Gastrocnemius medialis (tissue), 4 donors: ENCODE measurements at regions not wholly inside any gene's neighbourhood (a gene's known extent, or its start where the extent isn't known, plus 50 kb on each side); places are given as distances from the start of the nearest gene placed in this dataset.

ENCODE experiments used
- CTCF ChIP-seq, 5 experiments: fragments of 450-650 bp in 3 of 5; fragments of 200-600 bp in 2 of 5; sonication (generic) in 2 of 5; IDR thresholded peaks in 4 of 5; conservative IDR thresholded peaks in 1 of 5; 1 replicate in 4 of 5; 2 replicates in 1 of 5; pipeline ENCODE4 v1.5.1; 2016 to 2019; ENCODE audit warnings: antibody characterized with exemption in 5 of 5, mild to moderate bottlenecking in 3 of 5, moderate library complexity in 3 of 5
- POLR2A ChIP-seq, 2 donors: fragments of 450-650 bp; IDR thresholded peaks; one replicate each; pipeline ENCODE4 v1.6.1; 2017; ENCODE audit warnings: antibody characterized with exemption in 2 of 2, mild to moderate bottlenecking in 2 of 2, moderate library complexity in 2 of 2

- TF ChIP-seq POLR2A (IDR thresholded peaks at IDR 0.05) (no peak), CTCF (IDR thresholded peaks at IDR 0.05 in 4 of 5, conservative IDR thresholded peaks at IDR 0.05 in 1 of 5) (no peak)
Observed at GRCh38 chr16:62615526-62615925, 579.3 kb upstream of the CDH8 start.
